Panc1 (cell line): ENCODE measurements at regions not wholly inside any gene's neighbourhood (a gene's known extent, or its start where the extent isn't known, plus 50 kb on each side); places are given as distances from the start of the nearest gene placed in this dataset.

Experiments
- ATAC-seq: fragments of 200-7000 bp; cut with Tn5 transposase; 2 replicates; pipeline ENCODE4 v1.9.1; 2020; ENCODE audit warnings: mild to moderate bottlenecking, moderate library complexity
- BruUV-seq: library from RNA; stranded (reverse); fragments of 400-500 nt; replicated peaks from 2 replicates; lab custom pipeline; 2021; lab: Mats Ljungman, UMichigan
- CTCF ChIA-PET: fragments of 300-600 bp; sonication (Branson Sonifier 250); formaldehyde crosslinking; loops from one replicate; lab custom pipeline; 2022; ENCODE audit warnings: antibody characterized with exemption; lab: Charles Lee
- POLR2A ChIA-PET: fragments of 300-600 bp; sonication (Branson Sonifier 250); formaldehyde crosslinking; loops from one replicate; lab custom pipeline; 2022; ENCODE audit warnings: antibody characterized with exemption; lab: Charles Lee
- DNase-seq: peaks from one replicate; pipeline ENCODE4 v3.0.0-alpha.2; 2010; ENCODE audit warnings: low read depth, low spot score
- H3K27ac ChIP-seq: 2 replicates; pipeline ENCODE4 v1.5.1; 2011; ENCODE audit warnings: mild to moderate bottlenecking, low read length, inconsistent platforms
- H3K27me3 ChIP-seq: fragments of 200-500 bp; sonication (Bioruptor generic); 2 replicates; pipeline ENCODE4 v1.6.0; 2014; ENCODE audit warnings: low read length, inconsistent platforms; ENCODE audit not compliant: control insufficient read depth, insufficient read depth
- H3K36me3 ChIP-seq: fragments of 200-500 bp; sonication (Bioruptor generic); 2 replicates; pipeline ENCODE4 v1.5.1; 2014; ENCODE audit warnings: inconsistent platforms, mild to moderate bottlenecking, low read length, moderate library complexity; ENCODE audit not compliant: control insufficient read depth, insufficient read depth
- H3K4me1 ChIP-seq: 2 replicates; pipeline ENCODE4 v1.5.1; 2011; ENCODE audit warnings: inconsistent platforms, mild to moderate bottlenecking, low read length, moderate library complexity; ENCODE audit not compliant: control insufficient read depth, insufficient read depth
- H3K4me3 ChIP-seq, 2 experiments: 2 replicates each; pipeline ENCODE4 v1.5.1; 2011 to 2012; ENCODE audit warnings: low read depth in 2 of 2, low read length in 2 of 2, mild to moderate bottlenecking in 2 of 2, inconsistent platforms in 1 of 2, moderate library complexity in 1 of 2
- H3K9me3 ChIP-seq: fragments of 200-500 bp; sonication (Bioruptor generic); 2 replicates; pipeline ENCODE4 v1.5.1; 2014; ENCODE audit warnings: low read depth, mild to moderate bottlenecking, inconsistent platforms, low read length, moderate library complexity; ENCODE audit not compliant: control insufficient read depth, insufficient read depth
- POLR2AphosphoS5 ChIP-seq: IDR thresholded peaks from 2 replicates; pipeline ENCODE4 v1.6.1; 2012; ENCODE audit warnings: mild to moderate bottlenecking, low read depth, low read length, moderate library complexity
- SIN3A ChIP-seq: IDR thresholded peaks from 2 replicates; pipeline ENCODE4 v1.6.1; 2012; ENCODE audit warnings: low read depth, mild to moderate bottlenecking, low read length, moderate library complexity, borderline replicate concordance; ENCODE audit not compliant: insufficient read depth
- TCF7L2 ChIP-seq: IDR thresholded peaks from 2 replicates; pipeline ENCODE4 v1.6.1; 2011; ENCODE audit warnings: mild to moderate bottlenecking, low read depth, low read length, inconsistent platforms
- in situ Hi-C: cut with HindIII; loops from 2 replicates; pipeline ENCODE4 v1.10.0; 2016; ENCODE audit warnings: low sequenced_read_pairs, low pct_unique_long_range_greater_than_20kb
- intact Hi-C: fragments of 100-400 bp; cut with micrococcal nuclease; formaldehyde crosslinking; loops from one replicate; pipeline ENCODE4 v1.10.0; 2022; ENCODE audit not compliant: unreplicated experiment
- TF ChIP-seq, protein P1 (sequence below): fragments of 450-650 bp; IDR thresholded peaks from 2 replicates; pipeline ENCODE4 v1.5.1; 2017; ENCODE audit warnings: mild to moderate bottlenecking
- TF ChIP-seq, protein P2 (sequence below), 2 experiments: IDR thresholded peaks; 2 replicates each; pipeline ENCODE4 v1.6.1; 2011 to 2012; ENCODE audit warnings: low read depth in 2 of 2, control low read depth in 1 of 2, low read length in 1 of 2, mild to moderate bottlenecking in 1 of 2, moderate library complexity in 1 of 2; ENCODE audit not compliant: insufficient read depth in 1 of 2

DNA sequence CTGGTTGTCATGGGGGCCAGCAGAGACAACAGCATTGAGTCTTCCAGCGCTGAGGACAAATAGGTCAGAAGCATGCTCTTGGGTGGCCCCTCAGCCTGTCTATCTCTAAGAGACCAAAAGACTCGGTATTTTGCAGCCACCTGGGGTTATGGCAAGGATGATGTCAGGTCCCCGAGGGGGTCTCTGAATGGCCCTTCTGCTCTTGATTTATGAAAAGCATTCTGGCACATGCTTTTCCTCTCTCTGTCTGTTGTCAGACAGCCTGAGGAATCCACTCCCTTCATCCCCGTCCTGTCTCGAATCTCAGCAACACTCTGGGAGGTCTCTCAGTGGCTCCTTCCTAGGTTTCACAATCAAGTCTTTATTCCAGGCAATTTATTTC lies 156.6 kb upstream of the RGMA start:
- no TSS peak for BruUV-seq
- DNase-seq = no peak
- Histone ChIP-seq H3K27me3 (peaks cover under 1% of the 10 kb centered on the region; the same call in 1 of the 2 replicates), H3K4me1 (no peaks in the 10 kb centered on the region), H3K9me3 (no peaks in the 10 kb centered on the region), H3K27ac (no peak overlapping the region), H3K4me3 (no peak overlapping the region), H3K36me3 (no peaks in the 10 kb centered on the region)
- TF ChIP-seq, protein P1, sequence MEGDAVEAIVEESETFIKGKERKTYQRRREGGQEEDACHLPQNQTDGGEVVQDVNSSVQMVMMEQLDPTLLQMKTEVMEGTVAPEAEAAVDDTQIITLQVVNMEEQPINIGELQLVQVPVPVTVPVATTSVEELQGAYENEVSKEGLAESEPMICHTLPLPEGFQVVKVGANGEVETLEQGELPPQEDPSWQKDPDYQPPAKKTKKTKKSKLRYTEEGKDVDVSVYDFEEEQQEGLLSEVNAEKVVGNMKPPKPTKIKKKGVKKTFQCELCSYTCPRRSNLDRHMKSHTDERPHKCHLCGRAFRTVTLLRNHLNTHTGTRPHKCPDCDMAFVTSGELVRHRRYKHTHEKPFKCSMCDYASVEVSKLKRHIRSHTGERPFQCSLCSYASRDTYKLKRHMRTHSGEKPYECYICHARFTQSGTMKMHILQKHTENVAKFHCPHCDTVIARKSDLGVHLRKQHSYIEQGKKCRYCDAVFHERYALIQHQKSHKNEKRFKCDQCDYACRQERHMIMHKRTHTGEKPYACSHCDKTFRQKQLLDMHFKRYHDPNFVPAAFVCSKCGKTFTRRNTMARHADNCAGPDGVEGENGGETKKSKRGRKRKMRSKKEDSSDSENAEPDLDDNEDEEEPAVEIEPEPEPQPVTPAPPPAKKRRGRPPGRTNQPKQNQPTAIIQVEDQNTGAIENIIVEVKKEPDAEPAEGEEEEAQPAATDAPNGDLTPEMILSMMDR = no peak
- TF ChIP-seq SIN3A = no peak
- TF ChIP-seq POLR2AphosphoS5 = no peak
- TF ChIP-seq TCF7L2 = no peak
- TF ChIP-seq, protein P2, sequence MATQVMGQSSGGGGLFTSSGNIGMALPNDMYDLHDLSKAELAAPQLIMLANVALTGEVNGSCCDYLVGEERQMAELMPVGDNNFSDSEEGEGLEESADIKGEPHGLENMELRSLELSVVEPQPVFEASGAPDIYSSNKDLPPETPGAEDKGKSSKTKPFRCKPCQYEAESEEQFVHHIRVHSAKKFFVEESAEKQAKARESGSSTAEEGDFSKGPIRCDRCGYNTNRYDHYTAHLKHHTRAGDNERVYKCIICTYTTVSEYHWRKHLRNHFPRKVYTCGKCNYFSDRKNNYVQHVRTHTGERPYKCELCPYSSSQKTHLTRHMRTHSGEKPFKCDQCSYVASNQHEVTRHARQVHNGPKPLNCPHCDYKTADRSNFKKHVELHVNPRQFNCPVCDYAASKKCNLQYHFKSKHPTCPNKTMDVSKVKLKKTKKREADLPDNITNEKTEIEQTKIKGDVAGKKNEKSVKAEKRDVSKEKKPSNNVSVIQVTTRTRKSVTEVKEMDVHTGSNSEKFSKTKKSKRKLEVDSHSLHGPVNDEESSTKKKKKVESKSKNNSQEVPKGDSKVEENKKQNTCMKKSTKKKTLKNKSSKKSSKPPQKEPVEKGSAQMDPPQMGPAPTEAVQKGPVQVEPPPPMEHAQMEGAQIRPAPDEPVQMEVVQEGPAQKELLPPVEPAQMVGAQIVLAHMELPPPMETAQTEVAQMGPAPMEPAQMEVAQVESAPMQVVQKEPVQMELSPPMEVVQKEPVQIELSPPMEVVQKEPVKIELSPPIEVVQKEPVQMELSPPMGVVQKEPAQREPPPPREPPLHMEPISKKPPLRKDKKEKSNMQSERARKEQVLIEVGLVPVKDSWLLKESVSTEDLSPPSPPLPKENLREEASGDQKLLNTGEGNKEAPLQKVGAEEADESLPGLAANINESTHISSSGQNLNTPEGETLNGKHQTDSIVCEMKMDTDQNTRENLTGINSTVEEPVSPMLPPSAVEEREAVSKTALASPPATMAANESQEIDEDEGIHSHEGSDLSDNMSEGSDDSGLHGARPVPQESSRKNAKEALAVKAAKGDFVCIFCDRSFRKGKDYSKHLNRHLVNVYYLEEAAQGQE (IDR thresholded peaks at IDR 0.05; ENCODE audit: insufficient read depth in 1 of 2, low read depth in 2 of 2, low read length in 1 of 2) = no peak
- POLR2A ChIA-PET = no interaction called here
- intact Hi-C loops (no loop called here), in situ Hi-C loops (no loop called here)
- no peak for ATAC-seq
- CTCF ChIA-PET = no interaction called here

DNA sequence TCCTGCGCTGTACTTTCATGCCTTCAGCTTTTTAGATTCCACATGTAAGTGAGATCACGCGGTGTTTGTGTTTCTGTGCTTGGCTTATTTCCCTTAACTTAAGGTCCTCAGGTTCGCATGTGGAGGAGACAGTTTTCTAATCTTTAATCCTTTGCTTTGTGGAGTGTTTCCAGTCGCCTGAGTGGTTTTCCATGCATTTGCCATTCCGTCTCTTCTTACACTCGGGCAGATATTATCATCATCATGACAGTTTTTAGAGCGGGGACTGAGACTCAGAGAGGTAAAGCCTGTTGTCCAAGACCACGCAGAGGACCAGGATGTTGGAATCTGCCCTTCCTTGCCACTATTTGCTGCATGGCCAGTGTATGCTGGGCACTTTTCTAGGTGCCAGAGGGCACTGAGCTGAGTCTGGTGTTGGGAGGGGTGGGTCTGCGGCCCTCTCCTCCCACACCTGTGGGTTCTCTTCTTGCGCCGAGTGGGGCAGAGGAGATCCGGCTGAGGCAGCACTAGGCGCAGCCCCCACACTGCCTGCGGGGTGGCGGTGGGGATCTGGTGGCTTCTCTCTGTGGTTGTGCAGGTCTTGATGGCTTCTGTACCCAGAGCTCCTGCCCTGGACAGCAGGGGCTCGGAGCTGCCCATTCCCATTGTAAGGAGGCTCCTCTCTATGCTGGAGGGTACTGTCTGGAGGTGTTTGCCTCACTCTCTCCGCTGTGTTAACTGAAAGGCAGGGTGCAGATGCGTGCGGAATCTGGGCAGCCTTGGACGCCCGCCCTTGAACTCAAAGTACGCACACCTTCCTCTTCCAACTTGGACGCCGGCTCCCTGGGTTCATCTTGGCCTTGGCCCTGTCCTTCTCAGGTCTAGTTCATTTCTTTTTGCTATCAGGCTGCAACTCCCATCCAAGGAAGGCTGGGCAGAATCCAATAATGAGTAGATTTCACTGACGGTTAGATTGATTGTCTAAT lies 156.0 kb upstream of the RGMA start:
- intact Hi-C loops = no loop called here

More for the DNA sequence above, 156.0 kb upstream of the RGMA start:
- no peaks in the 10 kb centered on the region for H3K9me3 ChIP-seq
- in situ Hi-C loops = no loop called here
- H3K4me3 ChIP-seq = no peak overlapping the region
- POLR2A ChIA-PET = no interaction called here
- H3K36me3 ChIP-seq = no peaks in the 10 kb centered on the region
- TF ChIP-seq POLR2AphosphoS5 (no peak), SIN3A (no peak)
- TF ChIP-seq, protein P1 = no peak
- H3K4me1 ChIP-seq = no peaks in the 10 kb centered on the region
- ATAC-seq (no peak), DNase-seq (no peak)
- H3K27ac ChIP-seq = no peak overlapping the region
- no peaks in the 10 kb centered on the region; the same call in 1 of the 2 replicates for H3K27me3 ChIP-seq
- BruUV-seq = no TSS peak
- CTCF ChIA-PET = no interaction called here
